ENCODE measurements at regions not wholly inside any gene's neighbourhood (a gene's known extent, or its start where the extent isn't known, plus 50 kb on each side); places are given as distances from the start of the nearest gene placed in this dataset.

- no peak for DNase-seq (ENCODE audit: low spot score)
- TF ChIP-seq CTCF (IDR thresholded peaks at IDR 0.05; ENCODE audit: poor library complexity, severe bottlenecking) = no peak
- ATAC-seq (ENCODE audit: low read depth) = no peak
Observed at GRCh38 chr1:195704028-195704427, 904.2 kb downstream of the KCNT2 start.

GRCh38 chr1:195701149-195701548 is 907.1 kb downstream of the KCNT2 start:
- Histone ChIP-seq H3K4me3 (ENCODE audit: severe bottlenecking) (no peak overlapping the region), H3K36me3 (ENCODE audit: low read depth) (no peaks in the 10 kb centered on the region), H3K4me1 (ENCODE audit: insufficient read depth, poor library complexity, severe bottlenecking) (no peaks in the 10 kb centered on the region), H3K27me3 (ENCODE audit: insufficient read depth, poor library complexity, severe bottlenecking) (no peaks in the 10 kb centered on the region), H3K27ac (ENCODE audit: poor library complexity, severe bottlenecking) (no peak overlapping the region), H3K9me3 (ENCODE audit: severe bottlenecking) (peaks cover 4% of the 10 kb centered on the region)
- DNase-seq (ENCODE audit: low spot score) (no peak), ATAC-seq (ENCODE audit: low read depth) (no peak)
- TF ChIP-seq CTCF (IDR thresholded peaks at IDR 0.05; ENCODE audit: poor library complexity, severe bottlenecking) = no peak

More at GRCh38 chr1:195704028-195704427, 904.2 kb downstream of the KCNT2 start:
- H3K4me1 ChIP-seq (ENCODE audit: insufficient read depth, poor library complexity, severe bottlenecking) = no peaks in the 10 kb centered on the region
- H3K36me3 ChIP-seq (ENCODE audit: low read depth) = no peaks in the 10 kb centered on the region
- no peak overlapping the region for H3K27ac ChIP-seq (ENCODE audit: poor library complexity, severe bottlenecking)
- H3K27me3 ChIP-seq (ENCODE audit: insufficient read depth, poor library complexity, severe bottlenecking) = no peaks in the 10 kb centered on the region
- peaks cover 4% of the 10 kb centered on the region for H3K9me3 ChIP-seq (ENCODE audit: severe bottlenecking)
- no peak overlapping the region for H3K4me3 ChIP-seq (ENCODE audit: severe bottlenecking)

- Histone ChIP-seq H3K9me3 (ENCODE audit: severe bottlenecking) (no peaks in the 10 kb centered on the region), H3K27me3 (ENCODE audit: insufficient read depth, poor library complexity, severe bottlenecking) (no peaks in the 10 kb centered on the region), H3K27ac (ENCODE audit: poor library complexity, severe bottlenecking) (no peak overlapping the region), H3K4me1 (ENCODE audit: insufficient read depth, poor library complexity, severe bottlenecking) (no peaks in the 10 kb centered on the region), H3K36me3 (ENCODE audit: low read depth) (no peaks in the 10 kb centered on the region), H3K4me3 (ENCODE audit: severe bottlenecking) (no peak overlapping the region)
- no peak for TF ChIP-seq CTCF (IDR thresholded peaks at IDR 0.05; ENCODE audit: poor library complexity, severe bottlenecking)
- DNase-seq (ENCODE audit: low spot score) = no peak
- no peak for ATAC-seq (ENCODE audit: low read depth)
Observed at GRCh38 chr1:195697130-195697529, 911.1 kb downstream of the KCNT2 start.

- DNase-seq (ENCODE audit: low spot score) (no peak), ATAC-seq (ENCODE audit: low read depth) (no peak)
- Histone ChIP-seq H3K36me3 (ENCODE audit: low read depth) (no peaks in the 10 kb centered on the region), H3K4me3 (ENCODE audit: severe bottlenecking) (no peak overlapping the region), H3K4me1 (ENCODE audit: insufficient read depth, poor library complexity, severe bottlenecking) (no peaks in the 10 kb centered on the region), H3K27me3 (ENCODE audit: insufficient read depth, poor library complexity, severe bottlenecking) (peaks cover 3% of the 10 kb centered on the region), H3K9me3 (ENCODE audit: severe bottlenecking) (no peaks in the 10 kb centered on the region), H3K27ac (ENCODE audit: poor library complexity, severe bottlenecking) (no peak overlapping the region)
- no peak for TF ChIP-seq CTCF (IDR thresholded peaks at IDR 0.05; ENCODE audit: poor library complexity, severe bottlenecking)
Observed at GRCh38 chr1:195686764-195687163, 921.5 kb downstream of the KCNT2 start.

GRCh38 chr1:195664628-195665027 is 943.6 kb downstream of the KCNT2 start:
- peaks cover 9% of the 10 kb centered on the region for H3K4me1 ChIP-seq (ENCODE audit: insufficient read depth, poor library complexity, severe bottlenecking)
- no peak for TF ChIP-seq CTCF (IDR thresholded peaks at IDR 0.05; ENCODE audit: poor library complexity, severe bottlenecking)
- H3K36me3 ChIP-seq (ENCODE audit: low read depth) = no peaks in the 10 kb centered on the region
- ATAC-seq (ENCODE audit: low read depth) (no peak), DNase-seq (ENCODE audit: low spot score) (no peak)
- no peaks in the 10 kb centered on the region for H3K9me3 ChIP-seq (ENCODE audit: severe bottlenecking)
- no peak overlapping the region for H3K27ac ChIP-seq (ENCODE audit: poor library complexity, severe bottlenecking)
- no peak overlapping the region for H3K4me3 ChIP-seq (ENCODE audit: severe bottlenecking)
- no peaks in the 10 kb centered on the region for H3K27me3 ChIP-seq (ENCODE audit: insufficient read depth, poor library complexity, severe bottlenecking)

Data from RWPE2 (cell line).